Hepatocyte (in vitro differentiated cells): ENCODE measurements at regions not wholly inside any gene's neighbourhood (a gene's known extent, or its start where the extent isn't known, plus 50 kb on each side); places are given as distances from the start of the nearest gene placed in this dataset.
"Not testable (repeated sequence)": the region's sequence is repeated elsewhere in the genome, so short reads cannot be mapped to it uniquely, and the experiment has no call there.

Experiments used
- DNase-seq: peaks from one replicate; pipeline ENCODE4 v3.0.0-alpha.2; 2016; ENCODE audit warnings: low spot score
- H2AFZ ChIP-seq: fragments of 200-600 bp; sonication (generic); 2 replicates; pipeline ENCODE4 v1.6.0; 2016; ENCODE audit warnings: antibody characterized with exemption, mild to moderate bottlenecking
- H3K27ac ChIP-seq: fragments of 200-600 bp; sonication (generic); 2 replicates; pipeline ENCODE4 v1.5.1; 2016; ENCODE audit warnings: mild to moderate bottlenecking
- H3K27me3 ChIP-seq: fragments of 200-600 bp; sonication (generic); 2 replicates; pipeline ENCODE4 v1.6.1; 2016
- H3K36me3 ChIP-seq: fragments of 200-600 bp; sonication (generic); replicated peaks from 2 replicates; pipeline ENCODE4 v1.5.1; 2016; ENCODE audit warnings: low read depth; ENCODE audit not compliant: insufficient read depth
- H3K4me1 ChIP-seq: fragments of 200-600 bp; sonication (generic); 2 replicates; pipeline ENCODE4 v1.5.1; 2016; ENCODE audit warnings: mild to moderate bottlenecking, moderate library complexity; ENCODE audit not compliant: insufficient read depth
- H3K4me2 ChIP-seq: fragments of 200-600 bp; sonication (generic); 2 replicates; pipeline ENCODE4 v1.6.0; 2016
- H3K4me3 ChIP-seq: fragments of 200-600 bp; sonication (generic); 2 replicates; pipeline ENCODE4 v1.5.1; 2016; ENCODE audit warnings: mild to moderate bottlenecking
- H3K79me2 ChIP-seq: fragments of 200-600 bp; sonication (generic); 2 replicates; pipeline ENCODE4 v1.6.0; 2017; ENCODE audit warnings: mild to moderate bottlenecking
- H3K9me2 ChIP-seq: fragments of 200-600 bp; sonication (generic); replicated peaks from 2 replicates; pipeline ENCODE4 v1.6.0; 2017; ENCODE audit warnings: mild to moderate bottlenecking; ENCODE audit not compliant: insufficient read depth
- H3K9me3 ChIP-seq: fragments of 200-600 bp; sonication (generic); 2 replicates; pipeline ENCODE4 v1.5.1; 2016; ENCODE audit warnings: low read depth, mild to moderate bottlenecking
- H4K20me1 ChIP-seq: fragments of 200-600 bp; sonication (generic); 2 replicates; pipeline ENCODE4 v1.6.0; 2016; ENCODE audit warnings: mild to moderate bottlenecking; ENCODE audit not compliant: insufficient read depth, poor library complexity, severe bottlenecking
- CTCF ChIP-seq: fragments of 200-600 bp; sonication (generic); IDR thresholded peaks from 2 replicates; pipeline ENCODE4 v1.5.1; 2016; ENCODE audit warnings: antibody characterized with exemption, mild to moderate bottlenecking; ENCODE audit not compliant: poor library complexity
- EZH2 ChIP-seq: fragments of 200-600 bp; sonication (generic); IDR thresholded peaks from 2 replicates; pipeline ENCODE4 v1.6.1; 2016; ENCODE audit warnings: antibody characterized with exemption, mild to moderate bottlenecking, borderline replicate concordance
- EZH2phosphoT487 ChIP-seq: fragments of 200-600 bp; sonication (generic); IDR thresholded peaks from one replicate; pipeline ENCODE4 v1.6.1; 2018; ENCODE audit warnings: antibody characterized with exemption, mild to moderate bottlenecking, low read depth, moderate library complexity; ENCODE audit not compliant: unreplicated experiment, severe bottlenecking
- WGBS: methylation state at CpG from one replicate; pipeline ENCODE4 v1.1.6; 2016; ENCODE audit warnings: low lambda C conversion rate; ENCODE audit errors: missing lambda C conversion rate; 5-methylcytosine and 5-hydroxymethylcytosine counted together

- WGBS: 88% methylated on average over 9 of the region's 9 CpGs
These were observed 65.0 kb upstream of the IFNGR1 start for GRCh38 chr6:137283940-137284810.

GRCh38 chr6:137283080-137283479, 63.9 kb upstream of the IFNGR1 start:
- no peaks in the 10 kb centered on the region for H4K20me1 ChIP-seq
- H3K79me2 ChIP-seq: no peaks in the 10 kb centered on the region
- no peak overlapping the region for H2AFZ ChIP-seq
- no peak overlapping the region for H3K4me2 ChIP-seq
- H3K4me3 ChIP-seq: no peak overlapping the region
- no peaks in the 10 kb centered on the region for H3K27me3 ChIP-seq
- WGBS: 91% methylated on average over 2 of the region's 2 CpGs
- no peaks in the 10 kb centered on the region for H3K9me3 ChIP-seq
- H3K36me3 ChIP-seq: no peaks in the 10 kb centered on the region
- no peak for DNase-seq
- H3K4me1 ChIP-seq: no peaks in the 10 kb centered on the region
- no peak for TF ChIP-seq CTCF
- no peak for TF ChIP-seq EZH2phosphoT487
- no peak for TF ChIP-seq EZH2
- H3K9me2 ChIP-seq: no peaks in the 10 kb centered on the region
- H3K27ac ChIP-seq: no peak overlapping the region

More at GRCh38 chr6:137283940-137284810, 65.0 kb upstream of the IFNGR1 start:
- no peak overlapping the region for H3K27ac ChIP-seq
- H3K4me2 ChIP-seq: no peak overlapping the region
- no peaks in the 10 kb centered on the region for H4K20me1 ChIP-seq
- no peaks in the 10 kb centered on the region for H3K9me2 ChIP-seq
- H3K36me3 ChIP-seq: no peaks in the 10 kb centered on the region
- no peak for DNase-seq
- H2AFZ ChIP-seq: no peak overlapping the region
- TF ChIP-seq CTCF (no peak), EZH2phosphoT487 (no peak), EZH2 (no peak)
- no peaks in the 10 kb centered on the region for H3K79me2 ChIP-seq
- H3K27me3 ChIP-seq: no peaks in the 10 kb centered on the region
- no peaks in the 10 kb centered on the region for H3K4me1 ChIP-seq
- no peaks in the 10 kb centered on the region for H3K9me3 ChIP-seq
- no peak overlapping the region for H3K4me3 ChIP-seq

- Histone ChIP-seq H3K4me1 (peaks cover 5% of the 10 kb centered on the region), H3K36me3 (no peaks in the 10 kb centered on the region), H3K9me3 (no peaks in the 10 kb centered on the region), H3K79me2 (no peaks in the 10 kb centered on the region), H3K4me3 (no peak overlapping the region), H3K9me2 (no peaks in the 10 kb centered on the region), H3K27me3 (no peaks in the 10 kb centered on the region), H2AFZ (no peak overlapping the region), H4K20me1 (no peaks in the 10 kb centered on the region), H3K4me2 (no peak overlapping the region), H3K27ac (no peak overlapping the region)
- no peak for DNase-seq
- WGBS: 88% methylated on average over 8 of the region's 8 CpGs
- no peak for TF ChIP-seq EZH2
- TF ChIP-seq EZH2phosphoT487: no peak
- TF ChIP-seq CTCF: no peak
These were observed 63.1 kb upstream of the IFNGR1 start for GRCh38 chr6:137282254-137282653.

- H3K27me3 ChIP-seq, H3K9me2 ChIP-seq, H3K4me1 ChIP-seq, H3K4me2 ChIP-seq, H3K79me2 ChIP-seq, H4K20me1 ChIP-seq, H3K36me3 ChIP-seq, H3K9me3 ChIP-seq, DNase-seq, H3K4me3 ChIP-seq, H2AFZ ChIP-seq, H3K27ac ChIP-seq: not testable (repeated sequence)
- 89% methylated on average over 4 of the region's 4 CpGs for WGBS
These were observed 60.1 kb upstream of the IFNGR1 start for GRCh38 chr6:137279279-137279678.
